B cell (primary cell): ENCODE measurements at regions not wholly inside any gene's neighbourhood (a gene's known extent, or its start where the extent isn't known, plus 50 kb on each side); places are given as distances from the start of the nearest gene placed in this dataset.

Experiments
- ATAC-seq: fragments of 200-7000 bp; cut with Tn5 transposase; one replicate; pipeline ENCODE4 v1.10.0; 2021; ENCODE audit warnings: low read depth, mild to moderate bottlenecking, moderate number of reproducible peaks, moderate library complexity
- CTCF ChIA-PET: fragments of 350-600 bp; sonication (Branson Sonifier 250); formaldehyde crosslinking; loops from one replicate; lab custom pipeline; 2021; ENCODE audit warnings: antibody characterized with exemption, inconsistent platforms; lab: Charles Lee
- POLR2A ChIA-PET: fragments of 350-600 bp; sonication (Branson Sonifier 250); formaldehyde crosslinking; loops from one replicate; lab custom pipeline; 2021; ENCODE audit warnings: antibody characterized with exemption; lab: Charles Lee
- DNase-seq: peaks from one replicate; pipeline ENCODE4 v3.0.0; 2013
- H2AFZ ChIP-seq: 2 replicates; pipeline ENCODE4 v1.6.1; 2012; ENCODE audit warnings: mild to moderate bottlenecking, low read depth, low read length; ENCODE audit not compliant: insufficient read depth, poor library complexity, severe bottlenecking
- H3K27ac ChIP-seq, 2 donors: 1 replicate in 1 of 2; 2 replicates in 1 of 2; pipeline ENCODE4 v1.5.1; 2012 to 2013; ENCODE audit warnings: low read length in 2 of 2, mild to moderate bottlenecking in 2 of 2, moderate library complexity in 1 of 2
- H3K27me3 ChIP-seq, 4 experiments: fragments of 200-600 bp in 1 of 4; sonication (generic) in 1 of 4; replicated peaks in 1 of 4; 1 replicate in 2 of 4; 2 replicates in 2 of 4; pipeline versions ENCODE4 v1.6.1 to v1.7.0; 2013 to 2016; ENCODE audit warnings: low read length in 3 of 4, mild to moderate bottlenecking in 2 of 4, mixed read lengths in 1 of 4, moderate library complexity in 1 of 4; ENCODE audit not compliant: insufficient read depth in 4 of 4, control insufficient read depth in 3 of 4; ENCODE audit errors: control extremely low read depth in 1 of 4
- H3K36me3 ChIP-seq, 2 experiments: replicated peaks in 1 of 2; 1 replicate in 1 of 2; 2 replicates in 1 of 2; pipeline versions ENCODE4 v1.6.1 to v1.7.1; 2013; ENCODE audit warnings: low read length in 1 of 2; ENCODE audit not compliant: insufficient read depth in 2 of 2, control insufficient read depth in 1 of 2; ENCODE audit errors: control extremely low read depth in 1 of 2, extremely low read depth in 1 of 2
- H3K4me1 ChIP-seq, 2 donors: fragments of 200-600 bp in 1 of 2; sonication (generic) in 1 of 2; 1 replicate in 1 of 2; 2 replicates in 1 of 2; pipeline versions ENCODE4 v1.5.1 to v1.6.1; 2013 to 2017; ENCODE audit warnings: low read length in 2 of 2; ENCODE audit not compliant: control insufficient read depth in 2 of 2, insufficient read depth in 2 of 2
- H3K4me2 ChIP-seq: replicated peaks from 2 replicates; pipeline ENCODE3; 2012; ENCODE audit warnings: mild to moderate bottlenecking, low read depth, low read length; ENCODE audit not compliant: poor library complexity, severe bottlenecking
- H3K4me3 ChIP-seq, 5 experiments: fragments of 200-600 bp in 1 of 5; sonication (generic) in 1 of 5; 1 replicate in 3 of 5; 2 replicates in 2 of 5; pipeline versions ENCODE4 v1.5.1 to v1.7.0; 2011 to 2016; ENCODE audit warnings: low read length in 4 of 5, mild to moderate bottlenecking in 4 of 5, low read depth in 2 of 5, control low read depth in 1 of 5, moderate library complexity in 1 of 5; ENCODE audit not compliant: insufficient read depth in 1 of 5; ENCODE audit errors: control extremely low read depth in 1 of 5, extremely low read depth in 1 of 5
- H3K79me2 ChIP-seq: fragments of 200-600 bp; sonication (generic); one replicate; pipeline ENCODE4 v1.6.0; 2016; ENCODE audit warnings: low read length; ENCODE audit not compliant: control insufficient read depth, insufficient read depth
- H3K9ac ChIP-seq: fragments of 200-600 bp; sonication (generic); 2 replicates; pipeline ENCODE4 v1.6.1; 2017; ENCODE audit warnings: mild to moderate bottlenecking, low read length, moderate library complexity
- H3K9me3 ChIP-seq, 3 donors: one replicate each; pipeline versions ENCODE4 v1.6.1 to v1.7.1; 2013; ENCODE audit warnings: low read length in 2 of 3; ENCODE audit not compliant: control insufficient read depth in 2 of 3, insufficient read depth in 1 of 3; ENCODE audit errors: control extremely low read depth in 1 of 3
- H4K20me1 ChIP-seq: 2 replicates; pipeline ENCODE4 v1.6.0; 2012; ENCODE audit warnings: mild to moderate bottlenecking, low read length; ENCODE audit not compliant: insufficient read depth, control insufficient read depth, poor library complexity, severe bottlenecking
- H3K27ac Mint-ChIP-seq: one replicate; pipeline ENCODE4 v1.8.0; 2021; ENCODE audit warnings: mixed read lengths
- H3K27me3 Mint-ChIP-seq: one replicate; pipeline ENCODE4 v1.8.0; 2021; ENCODE audit warnings: mixed read lengths
- H3K4me1 Mint-ChIP-seq: one replicate; pipeline ENCODE4 v1.8.0; 2021; ENCODE audit warnings: mixed read lengths
- H3K4me3 Mint-ChIP-seq: one replicate; pipeline ENCODE4 v1.8.0; 2021; ENCODE audit warnings: mixed read lengths
- H3K9me3 Mint-ChIP-seq: one replicate; pipeline ENCODE4 v1.8.0; 2022; ENCODE audit warnings: mixed read lengths; ENCODE audit not compliant: insufficient read depth
- EZH2 ChIP-seq: IDR thresholded peaks from 2 replicates; pipeline ENCODE4 v1.6.1; 2012; ENCODE audit warnings: borderline replicate concordance, low read depth, mild to moderate bottlenecking, moderate library complexity, low read length; ENCODE audit not compliant: insufficient read depth, poor library complexity, severe bottlenecking
- WGBS: methylation state at CpG from one replicate; pipeline ENCODE4 v1.1.5; 2013; ENCODE audit warnings: missing lambda C conversion rate; ENCODE audit not compliant: insufficient coverage; 5-methylcytosine and 5-hydroxymethylcytosine counted together
- intact Hi-C: fragments of 100-400 bp; cut with micrococcal nuclease; formaldehyde crosslinking; loops from one replicate; pipeline ENCODE4 v1.10.0; 2022
- TF ChIP-seq, protein P1 (sequence below): fragments of 200-600 bp; IDR thresholded peaks from one replicate; pipeline ENCODE4 v1.8.0; 2022; ENCODE audit warnings: antibody characterized with exemption, mild to moderate bottlenecking

GRCh38 chr1:217948741-217949140, 317.6 kb downstream of the SPATA17 start:
- Histone ChIP-seq H3K4me3 (no peak overlapping the region), H3K9me3 (peaks cover 0 to 6% (median 0%) of the 10 kb centered on the region in 3 donors), H3K4me2 (no peak overlapping the region), H3K27me3 (no peaks in the 10 kb centered on the region), H3K27ac (no peak overlapping the region), H3K9ac (no peak overlapping the region), H2AFZ (no peak overlapping the region), H3K4me1 (no peaks in the 10 kb centered on the region), H3K79me2 (no peaks in the 10 kb centered on the region), H4K20me1 (no peaks in the 10 kb centered on the region), H3K36me3 (no peaks in the 10 kb centered on the region)
- Mint-ChIP-seq H3K27ac (no peak overlapping the region), H3K4me3 (no peak overlapping the region), H3K27me3 (no peaks in the 10 kb centered on the region), H3K4me1 (no peaks in the 10 kb centered on the region), H3K9me3 (no peaks in the 10 kb centered on the region)
- WGBS, result no CpG with 5 or more reads among the region's 2 CpGs
- ChIA-PET CTCF (no interaction called here), POLR2A (no interaction called here)
- DNase-seq (no peak), ATAC-seq (no peak)
- TF ChIP-seq, protein P1, sequence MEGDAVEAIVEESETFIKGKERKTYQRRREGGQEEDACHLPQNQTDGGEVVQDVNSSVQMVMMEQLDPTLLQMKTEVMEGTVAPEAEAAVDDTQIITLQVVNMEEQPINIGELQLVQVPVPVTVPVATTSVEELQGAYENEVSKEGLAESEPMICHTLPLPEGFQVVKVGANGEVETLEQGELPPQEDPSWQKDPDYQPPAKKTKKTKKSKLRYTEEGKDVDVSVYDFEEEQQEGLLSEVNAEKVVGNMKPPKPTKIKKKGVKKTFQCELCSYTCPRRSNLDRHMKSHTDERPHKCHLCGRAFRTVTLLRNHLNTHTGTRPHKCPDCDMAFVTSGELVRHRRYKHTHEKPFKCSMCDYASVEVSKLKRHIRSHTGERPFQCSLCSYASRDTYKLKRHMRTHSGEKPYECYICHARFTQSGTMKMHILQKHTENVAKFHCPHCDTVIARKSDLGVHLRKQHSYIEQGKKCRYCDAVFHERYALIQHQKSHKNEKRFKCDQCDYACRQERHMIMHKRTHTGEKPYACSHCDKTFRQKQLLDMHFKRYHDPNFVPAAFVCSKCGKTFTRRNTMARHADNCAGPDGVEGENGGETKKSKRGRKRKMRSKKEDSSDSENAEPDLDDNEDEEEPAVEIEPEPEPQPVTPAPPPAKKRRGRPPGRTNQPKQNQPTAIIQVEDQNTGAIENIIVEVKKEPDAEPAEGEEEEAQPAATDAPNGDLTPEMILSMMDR, result no peak
- intact Hi-C loops, result no loop called here

DNA sequence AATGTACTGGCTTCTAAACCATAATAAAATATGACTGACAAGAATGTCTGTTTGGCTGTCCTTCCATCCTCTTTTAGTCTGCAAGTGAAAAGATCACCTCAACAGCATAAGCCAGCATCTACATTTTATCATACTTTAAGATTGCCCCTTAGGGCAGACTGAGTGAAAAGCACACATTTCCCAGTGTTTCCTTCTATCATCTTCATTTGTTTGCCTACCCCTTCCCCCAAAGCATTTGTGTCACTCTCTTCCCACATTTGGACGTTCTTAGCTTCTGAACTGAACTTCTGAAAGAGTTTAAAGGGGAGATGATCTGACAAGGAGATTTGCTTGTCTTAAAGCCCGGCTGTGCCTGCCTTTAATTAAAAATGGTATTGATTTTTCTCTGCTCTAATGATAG, 322.2 kb downstream of the SPATA17 start:
- DNase-seq (no peak), ATAC-seq (no peak)
- H3K27ac ChIP-seq, result no peak overlapping the region
- H3K4me2 ChIP-seq, result no peak overlapping the region
- H3K27me3 Mint-ChIP-seq, result no peaks in the 10 kb centered on the region
- no peaks in the 10 kb centered on the region for H3K4me1 ChIP-seq
- ChIA-PET POLR2A (no interaction called here), CTCF (no interaction called here)
- peaks cover 0 to 10% (median 0%) of the 10 kb centered on the region in 3 donors for H3K9me3 ChIP-seq
- H3K36me3 ChIP-seq, result no peaks in the 10 kb centered on the region
- H3K27ac Mint-ChIP-seq, result no peak overlapping the region
- intact Hi-C loops, result no loop called here
- no peaks in the 10 kb centered on the region for H4K20me1 ChIP-seq
- H3K9me3 Mint-ChIP-seq, result peaks cover under 1% of the 10 kb centered on the region
- no peak for TF ChIP-seq EZH2
- TF ChIP-seq, protein P1, result no peak
- H3K79me2 ChIP-seq, result no peaks in the 10 kb centered on the region
- H3K27me3 ChIP-seq, result no peaks in the 10 kb centered on the region
- H3K4me1 Mint-ChIP-seq, result no peaks in the 10 kb centered on the region
- H3K9ac ChIP-seq, result no peak overlapping the region
- 100% methylated on average over 1 of the region's 2 CpGs for WGBS
- no peak overlapping the region for H3K4me3 Mint-ChIP-seq
- H3K4me3 ChIP-seq, result no peak overlapping the region
- no peak overlapping the region for H2AFZ ChIP-seq
